ENCODE measurements at regions not wholly inside any gene's neighbourhood (a gene's known extent, or its start where the extent isn't known, plus 50 kb on each side); places are given as distances from the start of the nearest gene placed in this dataset.

- TF ChIP-seq NFXL1 (IDR thresholded peaks at IDR 0.05; ENCODE audit: borderline replicate concordance), result no peak
- TF ChIP-seq BCLAF1 (IDR thresholded peaks at IDR 0.05), result no peak
- no peak for TF ChIP-seq NRF1 (conservative IDR thresholded peaks at IDR 0.05; ENCODE audit: low read depth, low read length)
- no peak for TF ChIP-seq RBBP5 (conservative IDR thresholded peaks at IDR 0.05)
- no peak for TF ChIP-seq CREB1 (IDR thresholded peaks at IDR 0.05; ENCODE audit: low read depth)
- no peak for TF ChIP-seq YY1 (IDR thresholded peaks at IDR 0.05; ENCODE audit: low read depth, low read length)
- TF ChIP-seq, protein P1, sequence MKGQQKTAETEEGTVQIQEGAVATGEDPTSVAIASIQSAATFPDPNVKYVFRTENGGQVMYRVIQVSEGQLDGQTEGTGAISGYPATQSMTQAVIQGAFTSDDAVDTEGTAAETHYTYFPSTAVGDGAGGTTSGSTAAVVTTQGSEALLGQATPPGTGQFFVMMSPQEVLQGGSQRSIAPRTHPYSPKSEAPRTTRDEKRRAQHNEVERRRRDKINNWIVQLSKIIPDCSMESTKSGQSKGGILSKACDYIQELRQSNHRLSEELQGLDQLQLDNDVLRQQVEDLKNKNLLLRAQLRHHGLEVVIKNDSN (IDR thresholded peaks at IDR 0.05; ENCODE audit: borderline replicate concordance, extremely low read length, insufficient read depth, low read depth, low read length), result no peak
Observed at GRCh38 chr9:93824386-93825294, 130.5 kb downstream of the BARX1 start (continued).
